Effector memory CD4-positive, alpha-beta T cell (primary cell): ENCODE measurements at regions not wholly inside any gene's neighbourhood (a gene's known extent, or its start where the extent isn't known, plus 50 kb on each side); places are given as distances from the start of the nearest gene placed in this dataset.

Experiments used
- DNase-seq, 3 donors: peaks; one replicate each; pipeline ENCODE4 v3.0.0-alpha.2; 2020
- H3K27ac ChIP-seq: 2 replicates; pipeline ENCODE4 v1.7.0; 2013; ENCODE audit warnings: mild to moderate bottlenecking, low read length, moderate library complexity; ENCODE audit not compliant: insufficient read depth, poor library complexity, severe bottlenecking
- H3K27me3 ChIP-seq: replicated peaks from 2 replicates; pipeline ENCODE4 v1.7.0; 2013; ENCODE audit warnings: mild to moderate bottlenecking, low read length; ENCODE audit not compliant: insufficient read depth, control insufficient read depth, poor library complexity, severe bottlenecking
- H3K36me3 ChIP-seq: 2 replicates; pipeline ENCODE4 v1.7.0; 2013; ENCODE audit warnings: mild to moderate bottlenecking, low read length, moderate library complexity; ENCODE audit not compliant: control insufficient read depth, insufficient read depth
- H3K4me1 ChIP-seq: 2 replicates; pipeline ENCODE4 v1.7.0; 2013; ENCODE audit warnings: low read length, mild to moderate bottlenecking; ENCODE audit not compliant: control insufficient read depth, insufficient read depth, poor library complexity, severe bottlenecking
- H3K4me3 ChIP-seq: 2 replicates; pipeline ENCODE4 v1.7.0; 2013; ENCODE audit warnings: low read length, low read depth, mild to moderate bottlenecking; ENCODE audit not compliant: insufficient read depth, poor library complexity, severe bottlenecking
- H3K9me3 ChIP-seq: 2 replicates; pipeline ENCODE4 v1.7.0; 2013; ENCODE audit warnings: mild to moderate bottlenecking, low read length, moderate library complexity; ENCODE audit not compliant: control insufficient read depth

GRCh38 chr3:30418443-30418842 is 188.0 kb upstream of the TGFBR2 start:
- Histone ChIP-seq H3K27me3 (no peaks in the 10 kb centered on the region), H3K36me3 (no peaks in the 10 kb centered on the region), H3K9me3 (no peaks in the 10 kb centered on the region), H3K4me3 (no peak overlapping the region), H3K4me1 (no peaks in the 10 kb centered on the region), H3K27ac (no peak overlapping the region)
- no peak for DNase-seq

- Histone ChIP-seq H3K9me3 (no peaks in the 10 kb centered on the region), H3K4me3 (no peak overlapping the region), H3K27ac (no peak overlapping the region), H3K4me1 (no peaks in the 10 kb centered on the region), H3K36me3 (no peaks in the 10 kb centered on the region), H3K27me3 (no peaks in the 10 kb centered on the region)
- DNase-seq: no peak
Measured at GRCh38 chr3:30421266-30421665, 185.1 kb upstream of the TGFBR2 start.

GRCh38 chr3:30426293-30426993 is 180.0 kb upstream of the TGFBR2 start:
- H3K27ac ChIP-seq: no peak overlapping the region
- no peaks in the 10 kb centered on the region for H3K9me3 ChIP-seq
- H3K27me3 ChIP-seq: no peaks in the 10 kb centered on the region
- H3K36me3 ChIP-seq: no peaks in the 10 kb centered on the region
- no peak overlapping the region for H3K4me3 ChIP-seq
- H3K4me1 ChIP-seq: no peaks in the 10 kb centered on the region
- DNase-seq: no peak

GRCh38 chr3:30428251-30428650 is 178.2 kb upstream of the TGFBR2 start:
- Histone ChIP-seq H3K27ac (no peak overlapping the region), H3K9me3 (no peaks in the 10 kb centered on the region)
- no peak for DNase-seq

GRCh38 chr3:30435861-30436331 is 170.5 kb upstream of the TGFBR2 start:
- Histone ChIP-seq H3K4me3 (peak overlapping the region; percentile 35), H3K36me3 (no peaks in the 10 kb centered on the region), H3K27ac (peak overlapping the region; percentile 18), H3K4me1 (no peaks in the 10 kb centered on the region), H3K27me3 (no peaks in the 10 kb centered on the region), H3K9me3 (no peaks in the 10 kb centered on the region)
- no peak for DNase-seq

More at GRCh38 chr3:30428251-30428650, 178.2 kb upstream of the TGFBR2 start:
- Histone ChIP-seq H3K4me1 (no peaks in the 10 kb centered on the region), H3K4me3 (no peak overlapping the region), H3K27me3 (no peaks in the 10 kb centered on the region), H3K36me3 (no peaks in the 10 kb centered on the region)

- no peak overlapping the region for H3K4me3 ChIP-seq
- H3K36me3 ChIP-seq: no peaks in the 10 kb centered on the region
- no peaks in the 10 kb centered on the region for H3K27me3 ChIP-seq
- DNase-seq: no peak
- no peaks in the 10 kb centered on the region for H3K9me3 ChIP-seq
- H3K4me1 ChIP-seq: no peaks in the 10 kb centered on the region
- H3K27ac ChIP-seq: no peak overlapping the region
Measured at GRCh38 chr3:30437171-30437601, 169.2 kb upstream of the TGFBR2 start.

- Histone ChIP-seq H3K27ac (no peak overlapping the region), H3K4me3 (no peak overlapping the region), H3K27me3 (no peaks in the 10 kb centered on the region), H3K36me3 (no peaks in the 10 kb centered on the region), H3K9me3 (no peaks in the 10 kb centered on the region), H3K4me1 (no peaks in the 10 kb centered on the region)
- no peak for DNase-seq
Measured at GRCh38 chr3:30438126-30438525, 168.3 kb upstream of the TGFBR2 start.

- no peaks in the 10 kb centered on the region for H3K36me3 ChIP-seq
- no peaks in the 10 kb centered on the region for H3K27me3 ChIP-seq
- no peaks in the 10 kb centered on the region for H3K9me3 ChIP-seq
- no peak for DNase-seq
- H3K4me3 ChIP-seq: no peak overlapping the region
- H3K4me1 ChIP-seq: no peaks in the 10 kb centered on the region
- H3K27ac ChIP-seq: no peak overlapping the region
Measured at GRCh38 chr3:30439451-30440053, 166.8 kb upstream of the TGFBR2 start.

- DNase-seq: no peak
- Histone ChIP-seq H3K36me3 (no peaks in the 10 kb centered on the region), H3K4me3 (no peak overlapping the region), H3K4me1 (no peaks in the 10 kb centered on the region), H3K27me3 (no peaks in the 10 kb centered on the region), H3K27ac (no peak overlapping the region), H3K9me3 (no peaks in the 10 kb centered on the region)
Measured at GRCh38 chr3:30440147-30440604, 166.2 kb upstream of the TGFBR2 start.

GRCh38 chr3:30440880-30441279 is 165.5 kb upstream of the TGFBR2 start:
- no peaks in the 10 kb centered on the region for H3K36me3 ChIP-seq
- no peak for DNase-seq
- H3K4me1 ChIP-seq: no peaks in the 10 kb centered on the region
- no peak overlapping the region for H3K4me3 ChIP-seq
- H3K27ac ChIP-seq: no peak overlapping the region
- H3K27me3 ChIP-seq: no peaks in the 10 kb centered on the region
- no peaks in the 10 kb centered on the region for H3K9me3 ChIP-seq
